GM04504 (cell line): ENCODE measurements at regions not wholly inside any gene's neighbourhood (a gene's known extent, or its start where the extent isn't known, plus 50 kb on each side); places are given as distances from the start of the nearest gene placed in this dataset.

Experiments
- DNase-seq: peaks from one replicate; pipeline ENCODE4 v3.0.0-alpha.2; 2012; ENCODE audit warnings: low read depth

DNA sequence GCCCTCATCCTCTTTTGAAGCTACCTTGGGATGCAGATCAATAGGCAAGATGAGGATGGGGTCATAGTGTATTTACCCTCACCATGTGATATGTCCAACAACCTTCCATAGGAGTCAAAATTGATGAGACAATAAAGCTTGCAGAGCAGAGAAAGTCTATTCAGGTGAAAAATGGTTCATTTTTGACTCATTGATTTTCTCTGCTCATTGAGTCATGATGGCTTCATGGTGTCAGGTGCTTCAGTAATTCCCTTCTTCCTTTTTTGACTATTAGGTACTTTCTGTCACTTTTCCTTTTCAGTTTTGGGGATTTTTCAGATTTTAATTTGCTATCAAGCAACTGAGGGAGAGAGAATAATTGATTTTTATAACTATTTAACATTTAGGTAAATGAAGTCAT, 55.9 kb upstream of the IL2 start:
- DNase-seq: no peak

DNA sequence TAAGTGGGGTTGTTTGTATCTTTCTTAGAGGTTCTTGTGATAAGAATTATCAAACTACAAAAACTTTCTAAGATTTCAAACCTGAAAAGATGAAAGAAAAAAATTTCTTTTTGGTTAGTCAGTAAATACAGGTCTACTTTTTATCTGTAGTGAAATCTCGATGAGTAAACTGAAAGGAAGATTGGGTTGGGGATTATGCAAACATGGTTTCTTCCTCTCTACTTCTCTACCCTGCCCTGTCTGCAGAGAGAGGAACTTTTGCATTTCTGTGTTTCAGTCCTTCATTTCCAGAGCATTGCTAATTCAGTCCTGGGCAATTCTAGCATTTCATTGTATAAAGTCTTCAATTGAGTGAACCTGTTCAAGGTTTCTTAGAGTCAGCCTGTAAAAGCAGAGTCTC, 51.6 kb upstream of the IL2 start:
- no peak for DNase-seq
